Pons (tissue), 1 donor: ENCODE measurements at regions not wholly inside any gene's neighbourhood (a gene's known extent, or its start where the extent isn't known, plus 50 kb on each side); places are given as distances from the start of the nearest gene placed in this dataset.

ENCODE experiments used
- DNase-seq: peaks from one replicate; pipeline ENCODE4 v3.0.0-alpha.2; 2016; ENCODE audit warnings: low spot score

DNA sequence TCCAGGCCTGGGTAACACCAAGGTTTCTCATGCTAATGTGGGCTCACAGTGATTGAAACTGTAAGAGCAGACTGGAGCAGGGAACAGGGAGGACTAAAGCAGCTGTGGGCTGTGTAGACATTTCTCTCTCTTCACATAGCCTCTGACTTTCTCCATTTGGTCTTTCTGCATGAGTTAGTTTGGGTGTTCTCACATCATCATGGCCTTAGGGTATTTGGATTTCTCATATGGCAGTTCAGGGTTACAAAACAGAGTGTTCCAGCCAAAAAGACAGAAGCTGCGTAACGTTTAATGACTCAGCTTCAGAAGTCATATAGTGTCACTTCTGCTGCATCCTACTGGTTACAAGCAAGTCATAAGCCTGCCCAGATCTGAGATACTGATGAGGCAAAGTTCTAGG, 52.0 kb upstream of the OSBPL8 start:
- no peak for DNase-seq

DNA sequence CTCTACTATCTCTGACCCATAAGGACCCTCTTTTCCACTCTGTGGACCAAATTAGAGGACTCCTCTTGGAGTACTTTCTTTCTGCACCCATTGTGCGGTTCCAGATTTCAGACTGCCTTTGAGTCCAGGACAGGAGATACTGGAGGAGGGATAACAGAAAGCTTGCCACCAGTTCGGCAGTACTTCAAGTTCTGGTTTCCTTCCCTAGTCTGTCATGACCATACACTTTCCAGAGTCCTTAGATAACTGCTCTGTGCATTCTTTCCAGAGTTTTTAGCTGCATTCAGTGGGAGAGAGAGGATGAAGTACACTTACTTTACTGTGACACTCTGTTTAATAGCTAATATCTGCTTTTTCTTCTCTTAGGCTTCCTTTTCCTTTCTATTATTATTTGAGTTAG, 54.8 kb upstream of the OSBPL8 start:
- DNase-seq: no peak

DNA sequence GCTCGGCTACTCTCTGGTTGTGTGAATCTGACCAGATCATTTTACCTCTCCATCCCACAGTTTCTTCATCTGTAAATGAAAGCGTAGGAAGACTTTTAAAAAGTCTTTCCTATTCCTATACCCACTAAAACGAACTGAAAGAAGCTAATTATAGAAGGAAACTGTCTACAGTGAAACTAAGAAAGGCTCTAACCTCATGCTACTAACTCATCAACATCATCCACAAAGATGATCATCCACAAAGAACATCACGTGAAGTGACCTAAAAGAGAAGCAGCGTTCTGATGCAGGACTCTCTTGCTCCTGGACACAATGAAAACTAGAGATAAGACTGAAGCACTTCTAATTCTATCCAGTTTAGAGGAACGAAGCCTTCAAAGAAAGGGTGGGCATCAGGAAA, 58.5 kb upstream of the OSBPL8 start:
- DNase-seq: no peak

DNA sequence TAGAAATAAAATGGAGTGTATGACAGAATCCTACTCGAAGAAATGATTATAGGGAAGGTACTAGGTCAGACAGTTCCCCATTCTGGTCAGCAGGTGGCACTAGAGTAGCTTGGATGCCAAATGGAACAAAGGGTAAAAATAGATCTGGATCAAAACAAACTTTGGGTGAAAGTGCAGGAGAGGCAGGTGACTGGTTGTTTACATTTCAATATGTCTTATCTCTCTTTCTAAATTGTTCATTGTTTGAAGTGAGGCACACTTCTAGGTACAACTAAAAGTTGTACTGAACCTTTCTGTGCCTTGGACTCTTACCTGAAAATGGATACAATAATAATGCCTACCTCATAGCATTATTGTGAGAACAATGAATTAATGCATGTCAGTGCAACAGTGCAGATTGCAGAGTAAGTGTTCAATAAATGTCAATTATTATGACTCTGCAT, 62.0 kb upstream of the OSBPL8 start:
- peak; percentile 78 for DNase-seq

DNA sequence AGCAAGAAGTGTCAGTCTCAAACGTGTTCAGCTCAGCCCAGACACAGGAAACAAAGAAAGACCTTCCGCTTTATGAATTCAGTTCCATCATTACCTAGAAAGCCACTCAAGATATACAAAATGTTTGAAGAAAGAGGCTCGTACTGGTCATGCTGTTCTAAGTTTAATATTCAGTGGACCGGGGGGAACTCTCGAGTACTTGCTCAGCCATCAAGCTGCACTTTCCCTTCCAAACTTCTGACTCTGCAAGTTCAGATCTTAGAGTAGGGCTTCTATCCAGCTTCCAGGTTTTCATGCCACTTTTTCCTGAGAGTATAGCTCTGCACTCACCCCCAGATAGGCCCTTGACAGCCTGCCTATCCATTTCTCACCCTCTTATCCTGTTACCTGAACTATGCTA, 62.8 kb upstream of the OSBPL8 start:
- DNase-seq: no peak

DNA sequence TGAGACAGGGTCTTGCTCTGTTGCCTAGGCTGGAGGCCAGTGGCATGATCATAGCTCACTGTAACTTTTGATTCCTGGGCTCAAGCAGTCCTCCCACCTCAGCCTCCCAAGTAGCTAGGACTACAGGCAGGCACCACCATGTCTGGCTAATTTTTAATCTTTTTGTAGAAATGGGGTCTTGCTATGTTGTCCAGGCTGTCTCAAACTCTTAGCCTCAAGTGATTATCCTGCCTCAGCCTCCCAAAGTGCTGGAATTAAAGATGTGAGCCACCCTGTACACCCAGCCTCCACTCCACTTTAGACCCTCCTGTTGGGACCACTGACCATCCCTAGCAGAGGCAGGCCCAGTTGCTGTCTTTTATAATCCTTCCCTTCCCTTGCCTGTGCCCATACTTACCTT, 63.3 kb upstream of the OSBPL8 start:
- DNase-seq: no peak

DNA sequence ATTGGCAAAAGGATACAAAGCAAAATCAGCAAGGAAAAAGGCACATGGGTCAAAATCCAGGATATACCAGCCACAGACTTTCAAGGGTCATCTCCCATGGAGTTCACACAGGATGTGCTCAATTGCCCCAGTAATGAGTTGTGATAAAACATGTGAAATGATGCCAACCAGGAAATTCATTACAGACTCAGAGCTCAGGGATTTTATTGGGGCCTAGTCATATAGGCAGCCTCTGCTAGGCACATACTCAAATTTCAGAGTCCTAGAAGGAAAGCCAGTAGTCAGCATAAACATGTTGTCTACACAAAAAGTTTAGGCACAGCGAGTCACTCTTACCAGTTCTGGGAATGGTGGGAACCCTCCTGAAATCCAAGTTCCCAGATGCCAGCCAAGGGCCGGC, 64.4 kb upstream of the OSBPL8 start:
- no peak for DNase-seq

DNA sequence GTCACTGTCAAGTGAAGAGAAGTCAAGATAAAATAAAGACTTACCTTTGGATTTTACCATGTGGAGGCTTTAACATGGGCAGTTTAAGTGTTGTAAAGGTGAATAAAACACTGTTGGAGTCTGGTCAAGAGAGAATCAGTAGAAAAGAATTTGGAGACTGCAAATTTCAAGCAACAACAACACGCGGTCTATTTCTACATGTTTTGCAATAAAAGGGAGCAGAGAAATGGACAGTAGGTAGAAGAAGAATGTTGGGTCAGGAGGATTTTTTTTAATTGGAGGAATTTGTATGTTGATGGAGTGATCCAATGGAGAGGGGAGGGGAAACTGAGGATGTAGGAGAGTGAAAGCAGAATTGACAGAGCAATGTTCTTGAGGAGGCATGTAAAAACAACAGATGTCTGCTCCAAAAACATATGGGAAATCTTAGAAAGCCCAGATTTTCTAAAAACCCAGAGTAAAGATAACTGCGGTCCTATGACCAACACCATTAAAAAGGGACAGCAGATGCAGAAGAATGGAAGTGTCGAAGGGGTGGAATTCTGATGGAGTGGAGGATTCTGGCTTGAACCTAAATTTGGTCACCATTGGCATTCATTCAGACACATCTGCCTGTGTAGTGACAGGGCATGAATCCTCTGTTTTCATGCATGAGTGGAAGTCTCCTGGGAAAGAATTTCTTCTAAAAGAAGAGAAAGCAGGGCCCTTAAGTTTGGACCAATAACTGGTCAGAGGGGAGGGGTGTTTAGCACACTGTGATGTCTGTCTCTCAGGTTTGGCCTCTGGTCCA, 68.0 kb upstream of the OSBPL8 start:
- DNase-seq: no peak

DNA sequence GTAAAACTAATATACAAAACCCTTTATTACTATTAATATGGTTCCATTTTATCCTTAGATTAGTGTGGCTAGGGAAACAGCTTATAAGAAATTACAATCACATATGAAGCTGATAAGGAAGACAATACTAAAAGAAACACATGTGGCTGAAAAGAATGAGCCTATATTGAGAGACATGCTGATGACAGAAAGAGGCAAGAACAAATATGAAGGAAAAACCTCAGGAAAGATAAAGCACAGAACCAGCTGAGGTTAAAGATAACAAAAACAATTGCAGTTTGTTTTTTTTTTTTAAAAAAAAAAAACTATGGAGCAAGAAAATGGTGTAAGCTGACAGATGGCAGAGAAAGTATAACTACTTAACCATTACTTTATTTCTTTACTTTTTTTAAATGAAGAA, 69.2 kb upstream of the OSBPL8 start:
- no peak for DNase-seq

DNA sequence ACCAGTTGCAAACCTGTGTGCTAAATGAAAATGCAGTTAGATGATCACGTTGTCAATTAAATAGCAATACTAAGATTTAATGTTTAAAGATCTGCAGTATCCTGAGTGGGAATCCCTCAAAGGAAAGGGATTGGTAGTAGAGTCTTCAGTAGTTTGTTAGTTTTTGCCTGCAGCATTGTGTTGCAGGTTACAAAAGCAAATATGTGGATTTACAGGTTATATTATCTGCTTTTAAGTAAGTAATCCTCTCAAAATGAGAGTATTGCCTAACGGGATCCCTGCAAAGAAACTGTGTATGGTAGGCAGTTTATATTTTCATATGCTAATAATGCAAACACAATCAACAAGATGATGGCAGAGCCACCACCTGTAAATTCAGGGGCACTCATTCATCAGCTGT, 72.2 kb upstream of the OSBPL8 start:
- no peak for DNase-seq

DNA sequence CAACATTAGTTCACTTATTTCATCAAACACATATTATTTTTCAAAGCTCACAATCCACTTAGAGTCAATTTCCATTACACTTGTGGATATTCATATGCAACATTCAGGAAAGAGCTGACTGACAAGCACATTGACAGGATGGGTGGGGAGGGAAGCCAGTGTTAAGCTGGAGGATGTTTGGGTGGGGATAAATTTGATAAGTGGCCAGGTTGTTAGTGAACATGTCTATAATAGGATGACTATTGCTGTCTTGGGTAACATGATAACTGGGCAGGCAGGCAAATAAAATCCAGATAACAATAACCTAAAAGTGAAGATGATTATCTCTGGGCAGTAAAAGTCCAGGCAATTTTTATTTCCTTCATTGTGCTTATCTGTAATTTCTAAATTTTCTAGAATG, 73.8 kb upstream of the OSBPL8 start:
- DNase-seq: no peak

DNA sequence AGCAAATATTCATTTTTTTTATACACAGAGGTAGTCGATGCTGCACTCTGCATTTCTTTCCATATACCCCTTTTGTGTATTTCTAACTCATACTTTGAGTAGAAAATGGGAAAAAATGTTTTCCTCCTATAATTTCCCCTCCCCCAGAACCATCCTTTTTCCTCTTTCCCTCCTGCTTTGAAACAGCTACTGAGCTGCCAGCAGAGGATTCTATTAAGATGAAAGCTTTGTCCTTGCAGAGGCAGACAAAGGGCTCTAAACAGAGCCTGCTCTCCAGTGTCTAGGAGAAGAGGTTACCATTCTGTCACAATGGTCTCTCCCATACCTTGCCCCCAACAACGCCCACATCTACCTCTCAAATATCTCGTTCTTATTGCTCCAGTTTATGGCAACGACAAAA, 74.6 kb upstream of the OSBPL8 start:
- peak; percentile 23 for DNase-seq

DNA sequence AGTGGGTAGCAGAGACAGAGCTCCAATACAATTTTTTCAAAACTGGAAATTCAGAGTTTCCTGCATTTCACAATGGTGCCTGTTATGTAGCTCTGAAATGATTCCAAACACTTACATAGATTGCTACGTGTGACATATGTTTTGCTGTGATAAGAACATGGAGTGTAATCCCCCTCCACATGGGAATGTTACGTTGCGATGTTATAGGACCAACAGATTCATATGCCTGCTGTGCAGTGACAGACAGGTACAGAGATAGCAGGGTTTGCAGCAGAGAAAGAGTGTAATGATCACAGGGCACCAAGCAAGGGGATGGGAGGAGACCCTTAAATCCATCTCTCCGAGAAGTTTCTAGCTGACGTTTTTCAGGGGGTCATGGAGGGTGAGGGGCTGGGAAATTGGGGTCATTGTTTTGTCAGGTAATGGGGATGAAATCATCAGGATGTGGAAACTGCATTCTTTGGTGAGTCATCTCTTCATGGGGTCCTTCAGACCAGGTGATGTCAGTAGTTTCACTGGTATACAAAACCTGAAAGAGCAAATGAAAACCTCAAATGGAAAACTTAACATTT, 76.6 kb upstream of the OSBPL8 start:
- no peak for DNase-seq

DNA sequence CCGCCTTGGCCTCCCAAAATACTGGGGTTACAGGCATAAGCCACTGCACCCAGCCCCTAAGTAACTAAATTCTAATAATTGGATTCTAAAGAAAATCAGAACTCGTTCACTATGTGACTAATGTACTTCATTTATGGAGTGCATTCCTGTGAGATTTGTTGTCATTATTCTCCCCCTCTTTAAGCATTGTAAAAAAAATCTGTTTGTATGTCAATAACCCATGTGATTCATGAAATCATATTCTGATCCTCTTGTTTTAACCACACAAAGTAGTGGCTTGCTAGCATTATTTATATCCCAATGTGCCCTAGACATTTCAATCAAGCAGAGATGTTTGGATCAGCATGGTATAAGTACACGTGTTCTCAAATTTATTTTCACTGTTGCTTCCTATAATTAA, 78.2 kb upstream of the OSBPL8 start:
- DNase-seq: no peak

DNA sequence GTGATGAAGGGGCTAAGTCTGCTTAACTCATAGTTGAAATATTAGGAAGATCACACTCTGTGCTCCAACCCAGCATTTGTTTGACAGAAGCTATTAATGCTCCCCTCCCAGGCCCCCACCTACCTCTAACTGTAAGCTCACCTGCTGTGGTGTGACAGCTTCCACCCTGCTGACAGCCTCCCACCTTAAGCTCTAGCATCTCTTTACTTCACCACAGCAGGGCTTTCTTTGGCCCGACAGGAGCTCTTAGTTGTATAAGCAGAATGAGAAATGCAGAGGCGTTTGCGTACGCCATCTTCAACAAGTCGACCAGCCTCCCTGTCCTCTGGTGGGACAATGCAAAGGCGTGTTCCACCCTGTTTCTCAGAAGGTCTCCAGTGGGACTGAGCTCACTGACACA, 80.1 kb upstream of the OSBPL8 start:
- DNase-seq: no peak

DNA sequence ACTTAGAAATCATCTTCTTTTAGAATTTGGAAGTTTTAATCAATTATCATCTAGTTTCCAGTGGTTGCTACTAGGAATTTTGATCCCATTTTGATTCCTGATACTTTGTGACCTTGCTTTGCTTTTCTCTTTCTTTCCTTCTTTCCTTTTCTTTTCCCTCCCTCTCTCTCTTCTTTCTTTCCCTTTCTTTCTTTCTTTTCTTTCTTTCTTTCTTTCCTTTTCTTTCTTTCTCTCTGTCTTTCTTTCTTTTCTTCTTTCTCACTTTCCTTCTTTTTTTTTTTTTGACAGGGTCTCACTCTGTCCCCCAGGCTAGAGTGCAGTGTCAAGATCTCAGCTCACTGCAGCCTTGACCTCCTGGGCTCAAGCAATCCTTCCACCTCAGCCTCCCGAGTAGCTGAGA, 81.5 kb upstream of the OSBPL8 start:
- no peak for DNase-seq

DNA sequence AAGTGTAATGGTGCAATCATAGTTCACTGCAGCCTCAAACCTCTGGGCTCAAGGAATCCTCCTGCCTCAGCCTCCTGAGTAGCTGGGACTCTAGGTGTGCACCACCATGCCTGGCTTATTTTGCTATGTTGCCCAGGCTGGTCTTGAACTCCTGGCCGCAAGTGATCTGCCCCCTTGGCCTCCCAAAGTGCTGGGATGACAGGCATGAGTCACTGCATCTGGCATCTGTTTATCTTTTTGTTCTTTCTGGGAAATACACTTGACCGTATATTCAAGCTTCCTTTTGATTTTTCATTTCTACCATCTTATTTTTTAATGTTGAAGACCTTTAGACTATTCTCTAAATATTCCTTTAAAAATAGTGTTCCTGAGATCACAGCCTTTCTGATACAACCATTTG, 82.4 kb upstream of the OSBPL8 start:
- DNase-seq: no peak

DNA sequence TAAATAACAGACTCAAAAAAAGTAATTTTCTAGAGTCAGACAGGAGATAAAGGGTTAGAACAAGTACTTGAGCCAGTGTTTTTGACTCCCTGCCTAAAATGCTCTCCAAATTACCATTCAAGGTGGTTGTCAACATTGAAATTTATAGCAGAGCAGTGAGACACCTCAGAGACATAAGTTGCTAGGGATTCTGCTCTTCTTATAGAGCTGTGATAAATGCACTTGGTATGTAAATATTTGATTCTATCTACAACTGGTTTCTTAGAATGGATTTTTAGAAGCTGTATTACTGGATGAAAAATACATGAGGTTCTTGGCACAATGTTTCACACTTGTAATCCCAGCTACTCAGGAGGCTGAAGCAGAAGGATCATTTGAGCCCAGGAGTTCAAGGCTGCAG, 83.9 kb upstream of the OSBPL8 start:
- DNase-seq: no peak

DNA sequence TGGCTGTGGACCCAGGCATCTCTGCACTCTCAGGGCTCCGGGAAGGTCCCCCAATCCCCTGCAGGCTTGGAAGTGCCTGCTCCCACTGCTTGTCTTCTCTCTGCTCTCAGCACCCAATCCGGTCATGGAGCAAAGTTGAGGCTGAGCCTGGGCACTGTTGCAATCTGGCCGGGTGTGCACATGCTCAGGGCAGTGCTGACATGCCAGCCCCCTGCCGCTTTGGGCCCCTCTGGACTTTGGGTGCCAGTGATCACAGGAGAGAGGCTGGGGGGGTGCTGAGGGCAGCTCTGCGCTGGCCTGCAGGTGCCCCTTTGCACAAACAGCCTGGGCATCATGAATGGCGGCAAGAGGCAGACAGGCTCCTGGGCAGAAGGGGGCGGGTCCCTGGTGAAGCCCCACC, 85.4 kb upstream of the OSBPL8 start:
- DNase-seq: no peak

DNA sequence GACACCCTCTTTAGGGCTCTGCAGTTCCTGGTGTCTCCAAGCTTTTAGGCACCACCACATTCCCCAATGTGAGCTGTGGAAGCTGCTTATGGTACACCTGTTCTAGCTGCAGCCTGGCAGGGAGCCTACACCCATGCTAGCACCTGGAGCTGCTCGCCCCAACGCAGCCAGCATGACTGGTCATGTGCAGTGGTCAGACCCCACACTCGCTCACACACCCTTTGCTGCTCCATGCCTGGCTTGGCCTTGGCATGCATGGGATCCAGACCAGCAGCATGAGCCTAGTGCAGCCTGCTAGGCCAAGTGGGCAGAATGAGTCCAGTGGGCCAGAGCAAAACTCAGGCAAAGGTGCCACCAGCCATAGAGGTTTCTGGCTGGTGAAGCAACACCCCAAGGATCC, 86.4 kb upstream of the OSBPL8 start:
- DNase-seq: no peak

DNA sequence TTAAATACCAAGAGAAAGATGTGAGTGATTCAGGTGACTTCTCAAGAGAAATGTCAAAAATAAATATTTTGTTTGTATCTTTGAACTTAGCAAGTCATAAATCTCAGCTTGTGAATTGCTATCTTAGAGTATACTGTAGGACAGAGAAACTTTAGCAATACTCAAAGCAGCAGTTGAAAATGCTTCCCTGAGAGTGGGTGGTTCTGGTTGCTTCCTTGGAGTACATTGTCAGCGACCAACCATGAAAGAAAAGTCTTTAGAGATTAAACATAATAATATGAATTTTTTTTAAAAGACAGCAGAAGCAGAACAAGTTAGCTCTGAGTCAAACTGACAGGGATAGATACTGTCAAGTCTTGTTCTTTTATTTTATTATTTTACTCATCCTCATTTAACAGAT, 86.8 kb upstream of the OSBPL8 start:
- no peak for DNase-seq

DNA sequence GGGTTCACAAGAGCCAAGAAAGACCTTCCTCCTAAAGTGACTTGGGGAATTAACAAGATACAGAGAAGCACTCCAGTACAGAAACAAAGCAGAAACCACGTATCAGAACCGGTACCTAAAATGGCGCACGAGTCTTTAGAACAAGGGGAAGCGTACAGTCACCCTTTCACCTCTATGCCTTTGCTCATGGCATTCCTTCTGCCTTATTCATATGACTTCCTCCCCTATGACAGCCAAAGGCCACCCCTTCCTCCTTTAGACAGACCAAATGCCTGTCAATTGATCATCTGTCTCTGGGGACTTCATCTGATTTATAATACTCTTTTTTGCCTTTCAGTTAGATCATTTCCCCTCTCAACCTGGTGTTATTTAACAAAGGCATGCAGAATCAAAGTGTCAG, 89.5 kb upstream of the OSBPL8 start:
- no peak for DNase-seq

DNA sequence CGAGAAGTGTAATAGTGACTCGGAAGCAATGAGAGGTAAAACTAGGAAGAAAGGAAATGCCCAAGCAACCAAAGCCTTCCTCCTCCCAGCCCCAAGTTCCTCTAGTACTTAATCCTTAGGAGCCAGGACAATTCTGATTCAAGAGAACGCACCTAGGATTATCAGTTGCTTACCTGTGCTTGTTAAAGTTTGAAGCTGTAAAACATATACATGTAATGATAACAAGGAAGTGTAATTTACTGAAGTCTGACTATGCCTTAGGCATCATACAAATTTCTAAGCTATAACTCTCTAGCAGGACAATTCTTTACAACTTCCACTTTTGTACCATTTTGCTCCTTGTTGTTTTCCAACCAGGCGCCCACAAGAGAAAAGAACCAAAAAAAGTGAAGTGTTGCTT, 92.8 kb upstream of the OSBPL8 start:
- DNase-seq: no peak

DNA sequence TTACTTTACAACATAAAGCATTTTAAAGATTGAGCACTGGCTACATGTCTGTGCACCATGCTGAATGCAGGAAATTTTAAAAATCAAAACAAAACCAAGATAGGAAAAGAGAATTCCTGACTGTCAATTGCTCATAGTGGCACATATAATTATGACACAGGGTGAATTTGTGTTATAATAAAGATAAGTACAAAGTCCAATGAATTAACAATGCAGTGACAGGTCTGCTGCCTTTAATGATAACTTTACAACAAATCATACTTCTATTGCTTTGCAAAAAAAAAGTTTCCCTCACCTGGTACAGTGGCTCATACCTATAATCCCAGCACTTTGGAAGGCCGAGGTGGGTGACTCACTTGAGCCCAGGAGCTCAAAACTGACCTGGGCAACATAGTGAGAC, 93.8 kb upstream of the OSBPL8 start:
- no peak for DNase-seq
